IMR-90 (cell line): ENCODE measurements at regions not wholly inside any gene's neighbourhood (a gene's known extent, or its start where the extent isn't known, plus 50 kb on each side); places are given as distances from the start of the nearest gene placed in this dataset.

Source experiments
- ATAC-seq: fragments of 200-7000 bp; cut with Tn5 transposase; 2 replicates; pipeline ENCODE4 v1.9.1; 2020; ENCODE audit warnings: low read depth, mild to moderate bottlenecking, moderate library complexity
- BruUV-seq: library from RNA; stranded (reverse); fragments of 400-500 nt; replicated peaks from 2 replicates; lab custom pipeline; 2021; lab: Mats Ljungman, UMichigan
- CTCF ChIA-PET: fragments of 300-600 bp; formaldehyde crosslinking; extraction: SDS; loops from one replicate; lab custom pipeline; 2021; ENCODE audit warnings: antibody characterized with exemption; lab: Yijun Ruan, JAX
- POLR2A ChIA-PET: fragments of 300-600 bp; sonication (Branson Sonifier 250); formaldehyde crosslinking; loops from one replicate; lab custom pipeline; 2022; ENCODE audit warnings: antibody characterized with exemption; ENCODE audit not compliant: unreplicated experiment; lab: Charles Lee
- DNase-seq: peaks from one replicate; pipeline ENCODE4 v3.0.0; 2013
- H2AFZ ChIP-seq: replicated peaks from 2 replicates; pipeline ENCODE3; 2013; ENCODE audit warnings: low read length, mild to moderate bottlenecking; ENCODE audit not compliant: poor library complexity
- H2AK5ac ChIP-seq: 2 replicates; pipeline ENCODE4 v1.6.1; 2013; ENCODE audit warnings: low read depth, low read length, inconsistent platforms
- H2AK9ac ChIP-seq: replicated peaks from 2 replicates; pipeline ENCODE3; 2013; ENCODE audit warnings: mild to moderate bottlenecking, low read depth, low read length, moderate library complexity; ENCODE audit not compliant: poor library complexity
- H2BK120ac ChIP-seq: 2 replicates; pipeline ENCODE4 v1.6.1; 2013; ENCODE audit warnings: low read depth, low read length, inconsistent platforms
- H2BK15ac ChIP-seq: 3 replicates; pipeline ENCODE4 v1.6.1; 2013; ENCODE audit warnings: low read depth, low read length, inconsistent platforms
- H2BK20ac ChIP-seq: 2 replicates; pipeline ENCODE4 v1.6.1; 2013; ENCODE audit warnings: low read depth, mild to moderate bottlenecking, inconsistent platforms, low read length, moderate library complexity
- H2BK5ac ChIP-seq: 2 replicates; pipeline ENCODE4 v1.6.1; 2013; ENCODE audit warnings: mild to moderate bottlenecking, low read depth, low read length, inconsistent platforms; ENCODE audit not compliant: poor library complexity, severe bottlenecking
- H3K14ac ChIP-seq: replicated peaks from 2 replicates; pipeline ENCODE4 v1.6.1; 2013; ENCODE audit warnings: low read depth, low read length, inconsistent platforms
- H3K18ac ChIP-seq: 2 replicates; pipeline ENCODE4 v1.6.1; 2013; ENCODE audit warnings: low read depth, low read length, control low read depth
- H3K23ac ChIP-seq: 2 replicates; pipeline ENCODE4 v1.6.1; 2013; ENCODE audit warnings: low read depth, low read length, inconsistent platforms
- H3K27ac ChIP-seq: 2 replicates; pipeline ENCODE4 v1.5.1; 2013; ENCODE audit warnings: mild to moderate bottlenecking, control low read depth, low read length; ENCODE audit not compliant: insufficient read depth
- H3K27me3 ChIP-seq: 2 replicates; pipeline ENCODE4 v1.6.1; 2013; ENCODE audit warnings: low read length; ENCODE audit not compliant: control insufficient read depth, insufficient read depth
- H3K36me3 ChIP-seq: 2 replicates; pipeline ENCODE4 v1.6.1; 2013; ENCODE audit warnings: low read length, mixed read lengths; ENCODE audit not compliant: control insufficient read depth, insufficient read depth
- H3K4ac ChIP-seq: 2 replicates; pipeline ENCODE4 v1.6.1; 2013; ENCODE audit warnings: low read depth, low read length, inconsistent platforms
- H3K4me1 ChIP-seq: 2 replicates; pipeline ENCODE4 v1.6.1; 2013; ENCODE audit warnings: low read length, mixed read lengths; ENCODE audit not compliant: control insufficient read depth, insufficient read depth
- H3K4me2 ChIP-seq: 2 replicates; pipeline ENCODE4 v1.6.1; 2013; ENCODE audit warnings: low read depth, mild to moderate bottlenecking, control low read depth, low read length, moderate library complexity
- H3K4me3 ChIP-seq: 2 replicates; pipeline ENCODE4 v1.5.1; 2013; ENCODE audit warnings: low read depth, mild to moderate bottlenecking, control low read depth, low read length, moderate library complexity; ENCODE audit not compliant: insufficient read depth
- H3K56ac ChIP-seq: 2 replicates; pipeline ENCODE4 v1.6.1; 2013; ENCODE audit warnings: low read length, inconsistent platforms; ENCODE audit not compliant: insufficient read depth; ENCODE audit errors: extremely low read depth
- H3K79me1 ChIP-seq, 2 experiments: 2 replicates each; pipeline ENCODE4 v1.6.1; 2013; ENCODE audit warnings: low read length in 2 of 2, inconsistent platforms in 1 of 2, low read depth in 1 of 2
- H3K9ac ChIP-seq: 2 replicates; pipeline ENCODE4 v1.6.1; 2013; ENCODE audit warnings: low read depth, low read length, control low read depth
- H3K9me1 ChIP-seq: 2 replicates; pipeline ENCODE4 v1.6.1; 2013; ENCODE audit warnings: low read length, inconsistent platforms; ENCODE audit not compliant: insufficient read depth
- H3K9me3 ChIP-seq: 2 replicates; pipeline ENCODE4 v1.6.1; 2013; ENCODE audit warnings: low read length; ENCODE audit not compliant: control insufficient read depth, insufficient read depth
- H4K20me1 ChIP-seq: 2 replicates; pipeline ENCODE4 v1.6.1; 2013; ENCODE audit warnings: low read length, inconsistent platforms; ENCODE audit not compliant: insufficient read depth
- H4K5ac ChIP-seq: 2 replicates; pipeline ENCODE4 v1.6.1; 2013; ENCODE audit warnings: mild to moderate bottlenecking, low read depth, low read length, control low read depth
- H4K8ac ChIP-seq, 2 experiments: 2 replicates each; pipeline ENCODE4 v1.6.1; 2013; ENCODE audit warnings: low read depth in 2 of 2, low read length in 2 of 2, control low read depth in 1 of 2, inconsistent platforms in 1 of 2
- H4K91ac ChIP-seq: 2 replicates; pipeline ENCODE4 v1.6.1; 2013; ENCODE audit warnings: low read depth, low read length, inconsistent platforms; ENCODE audit not compliant: insufficient read depth
- BHLHE40 ChIP-seq: fragments of 150-350 bp; IDR thresholded peaks from 2 replicates; pipeline ENCODE4 v1.6.1; 2016; ENCODE audit warnings: mild to moderate bottlenecking, low read depth, low read length
- CEBPB ChIP-seq: IDR thresholded peaks from 2 replicates; pipeline ENCODE4 v1.6.1; 2012; ENCODE audit warnings: low read depth, low read length, improper control_type of control experiment
- CHD1 ChIP-seq: IDR thresholded peaks from 2 replicates; pipeline ENCODE4 v1.6.1; 2012; ENCODE audit warnings: low read depth, low read length, improper control_type of control experiment
- CTCF ChIP-seq: conservative IDR thresholded peaks from 2 replicates; pipeline ENCODE4 v1.5.1; 2012; ENCODE audit warnings: mild to moderate bottlenecking, low read depth, low read length, improper control_type of control experiment
- ELK1 ChIP-seq: fragments of 150-350 bp; IDR thresholded peaks from 2 replicates; pipeline ENCODE4 v1.6.1; 2016; ENCODE audit warnings: low read depth, mild to moderate bottlenecking, low read length, moderate library complexity, borderline replicate concordance
- FOS ChIP-seq: fragments of 150-350 bp; IDR thresholded peaks from 2 replicates; pipeline ENCODE4 v1.6.1; 2016; ENCODE audit warnings: low read depth, low read length
- MAFK ChIP-seq: IDR thresholded peaks from 2 replicates; pipeline ENCODE4 v1.6.1; 2012; ENCODE audit warnings: low read depth, low read length, improper control_type of control experiment
- MAZ ChIP-seq: IDR thresholded peaks from 2 replicates; pipeline ENCODE4 v1.6.1; 2012; ENCODE audit warnings: low read depth, mild to moderate bottlenecking, low read length, improper control_type of control experiment, moderate library complexity, borderline replicate concordance
- MXI1 ChIP-seq: IDR thresholded peaks from 2 replicates; pipeline ENCODE4 v1.6.1; 2012; ENCODE audit warnings: low read depth, mild to moderate bottlenecking, low read length, moderate library complexity, borderline replicate concordance
- NFE2L2 ChIP-seq: fragments of 150-350 bp; IDR thresholded peaks from 2 replicates; pipeline ENCODE4 v1.6.1; 2016; ENCODE audit warnings: low read depth, mild to moderate bottlenecking, low read length
- POLR2A ChIP-seq: IDR thresholded peaks from 2 replicates; pipeline ENCODE4 v1.6.1; 2012; ENCODE audit warnings: mild to moderate bottlenecking, low read depth, low read length
- RAD21 ChIP-seq: IDR thresholded peaks from 2 replicates; pipeline ENCODE4 v1.6.1; 2012; ENCODE audit warnings: low read length, improper control_type of control experiment
- RCOR1 ChIP-seq: IDR thresholded peaks from 2 replicates; pipeline ENCODE4 v1.6.1; 2012; ENCODE audit warnings: mild to moderate bottlenecking, low read length, improper control_type of control experiment; ENCODE audit not compliant: insufficient replicate concordance
- RFX5 ChIP-seq: IDR thresholded peaks from 2 replicates; pipeline ENCODE4 v1.8.0; 2012; ENCODE audit warnings: low read depth, mild to moderate bottlenecking, low read length, moderate library complexity
- SMC3 ChIP-seq: fragments of 150-350 bp; IDR thresholded peaks from 2 replicates; pipeline ENCODE4 v1.6.1; 2016; ENCODE audit warnings: low read depth, mild to moderate bottlenecking, antibody characterized with exemption, low read length, moderate library complexity
- USF2 ChIP-seq: fragments of 150-350 bp; IDR thresholded peaks from 2 replicates; pipeline ENCODE4 v1.6.1; 2017; ENCODE audit warnings: mild to moderate bottlenecking, antibody characterized with exemption, low read length, low read depth
- WGBS, 2 experiments: methylation state at CpG; one replicate each; pipeline versions ENCODE4 v1.1.5 to v1.1.7; 2013; ENCODE audit warnings: missing lambda C conversion rate in 2 of 2; ENCODE audit not compliant: insufficient read length in 1 of 2; ENCODE audit errors: extremely low coverage in 2 of 2; 5-methylcytosine and 5-hydroxymethylcytosine counted together
- dilution Hi-C: fragments of 300-500 bp; cut with HindIII; formaldehyde crosslinking; loops from one replicate; pipeline ENCODE4 v1.14.3; 2018; ENCODE audit warnings: low sequenced_read_pairs; ENCODE audit not compliant: unreplicated experiment
- in situ Hi-C: fragments of 300-500 bp; cut with MboI; formaldehyde crosslinking; loops from 3 replicates; pipeline ENCODE4 v1.14.3; 2019; ENCODE audit warnings: low sequenced_read_pairs, inconsistent platforms, mixed read lengths
- intact Hi-C: fragments of 100-400 bp; cut with micrococcal nuclease; formaldehyde crosslinking; loops from 2 replicates; pipeline ENCODE4 v1.10.0; 2022

GRCh38 chr21:16406355-16406754, 676.6 kb downstream of the USP25 start:
- no peak overlapping the region for H4K5ac ChIP-seq
- no peak overlapping the region for H3K18ac ChIP-seq
- no peak overlapping the region for H2AK9ac ChIP-seq
- dilution Hi-C loops (no loop called here), intact Hi-C loops (no loop called here), in situ Hi-C loops (no loop called here)
- H3K23ac ChIP-seq: no peak overlapping the region
- no peak overlapping the region for H2AFZ ChIP-seq
- no peak overlapping the region for H3K4me3 ChIP-seq
- CTCF ChIA-PET: no interaction called here
- no peaks in the 10 kb centered on the region for H3K4me1 ChIP-seq
- BruUV-seq: no TSS peak
- H2BK15ac ChIP-seq: no peak overlapping the region
- no peak overlapping the region for H3K27ac ChIP-seq
- no peaks in the 10 kb centered on the region for H3K9me3 ChIP-seq
- H2BK20ac ChIP-seq: no peak overlapping the region
- TF ChIP-seq CEBPB (no peak), MAZ (no peak), RCOR1 (no peak), RFX5 (no peak), SMC3 (no peak), FOS (no peak), USF2 (no peak), NFE2L2 (no peak), CTCF (no peak), CHD1 (no peak), RAD21 (no peak), POLR2A (no peak), MAFK (no peak), ELK1 (no peak), MXI1 (no peak), BHLHE40 (no peak)
- H3K9ac ChIP-seq: no peak overlapping the region
- ATAC-seq (no peak), DNase-seq (no peak)
- H3K4ac ChIP-seq: no peak overlapping the region
- H4K20me1 ChIP-seq: no peaks in the 10 kb centered on the region
- no peak overlapping the region for H3K56ac ChIP-seq
- H3K79me1 ChIP-seq: no peaks in the 10 kb centered on the region
- H2BK5ac ChIP-seq: no peak overlapping the region
- no peaks in the 10 kb centered on the region for H3K27me3 ChIP-seq
- no peak overlapping the region for H2AK5ac ChIP-seq
- no peak overlapping the region for H3K14ac ChIP-seq
- H4K91ac ChIP-seq: no peak overlapping the region
- H2BK120ac ChIP-seq: no peak overlapping the region
- no peaks in the 10 kb centered on the region for H3K9me1 ChIP-seq
- H4K8ac ChIP-seq: no peak overlapping the region
- no peaks in the 10 kb centered on the region for H3K36me3 ChIP-seq
- no peak overlapping the region for H3K4me2 ChIP-seq
- 88% methylated on average over 1 of the region's 2 CpGs; no CpG with 5 or more reads in 1 of the 2 experiments for WGBS, 2 experiments
- POLR2A ChIA-PET: no interaction called here
